HEK293 (cell line): ENCODE measurements at regions not wholly inside any gene's neighbourhood (a gene's known extent, or its start where the extent isn't known, plus 50 kb on each side); places are given as distances from the start of the nearest gene placed in this dataset.
A peak's percentile ranks its signal among the peaks of the same experiment; 100 is the strongest.

Source experiments
- CTCF ChIA-PET: fragments of 350-600 bp; formaldehyde crosslinking; extraction: SDS; loops from one replicate; lab custom pipeline; 2021; ENCODE audit warnings: antibody characterized with exemption; lab: Yijun Ruan, JAX
- POLR2A ChIA-PET: fragments of 300-600 bp; formaldehyde crosslinking; extraction: SDS; loops from one replicate; lab custom pipeline; 2020; ENCODE audit warnings: antibody characterized with exemption, inconsistent platforms; lab: Yijun Ruan, JAX
- H3K27ac ChIP-seq: fragments of 200-500 bp; sonication (Bioruptor generic); 2 replicates; pipeline ENCODE4 v1.5.1; 2014; ENCODE audit warnings: low read depth, low read length, control low read depth, inconsistent platforms; ENCODE audit errors: extremely low read depth
- H3K36me3 ChIP-seq, 2 experiments: fragments of 200-500 bp in 1 of 2; sonication (Bioruptor generic) in 1 of 2; 1 replicate in 1 of 2; 2 replicates in 1 of 2; pipeline ENCODE4 v1.5.1; 2014 to 2017; ENCODE audit warnings: inconsistent platforms in 2 of 2, low read length in 2 of 2; ENCODE audit not compliant: control insufficient read depth in 2 of 2, insufficient read depth in 1 of 2
- H3K4me1 ChIP-seq: fragments of 200-500 bp; sonication (Bioruptor generic); 2 replicates; pipeline ENCODE4 v1.5.1; 2014; ENCODE audit warnings: mild to moderate bottlenecking, low read length, inconsistent platforms; ENCODE audit not compliant: control insufficient read depth, insufficient read depth
- H3K4me3 ChIP-seq: 2 replicates; pipeline ENCODE4 v1.5.1; 2011; ENCODE audit warnings: low read depth, mild to moderate bottlenecking, control low read depth, low read length, moderate library complexity
- H3K9me3 ChIP-seq: fragments of 200-500 bp; sonication (Bioruptor generic); 2 replicates; pipeline ENCODE4 v1.5.1; 2014; ENCODE audit warnings: low read depth, low read length, inconsistent platforms; ENCODE audit not compliant: control insufficient read depth, insufficient read depth
- EGR2 ChIP-seq: fragments of 450-650 bp; formaldehyde crosslinking; IDR thresholded peaks from 2 replicates; pipeline ENCODE4 v1.5.1; 2016; ENCODE audit warnings: low read depth, missing biosample characterization, missing genetic modification characterization
- KLF7 ChIP-seq: fragments of 450-650 bp; formaldehyde crosslinking; IDR thresholded peaks from 2 replicates; pipeline ENCODE4 v1.5.1; 2016; ENCODE audit warnings: missing biosample characterization, missing genetic modification characterization, borderline replicate concordance
- PRDM4 ChIP-seq: fragments of 450-650 bp; formaldehyde crosslinking; IDR thresholded peaks from 2 replicates; pipeline ENCODE4 v1.5.1; 2017; ENCODE audit warnings: missing biosample characterization, missing genetic modification characterization
- SCRT2 ChIP-seq: fragments of 450-650 bp; formaldehyde crosslinking; IDR thresholded peaks from 2 replicates; pipeline ENCODE4 v1.5.1; 2016; ENCODE audit warnings: missing biosample characterization, missing genetic modification characterization
- ZBTB10 ChIP-seq: fragments of 450-650 bp; formaldehyde crosslinking; IDR thresholded peaks from 2 replicates; pipeline ENCODE4 v1.5.1; 2016; ENCODE audit warnings: missing biosample characterization, missing genetic modification characterization
- ZBTB7A ChIP-seq: fragments of 450-650 bp; formaldehyde crosslinking; IDR thresholded peaks from 2 replicates; pipeline ENCODE4 v1.5.1; 2016; ENCODE audit warnings: low read depth, missing biosample characterization, missing genetic modification characterization
- ZBTB8A ChIP-seq: fragments of 450-650 bp; formaldehyde crosslinking; IDR thresholded peaks from 2 replicates; pipeline ENCODE4 v1.5.1; 2016; ENCODE audit warnings: missing biosample characterization, missing genetic modification characterization
- ZNF132 ChIP-seq: fragments of 450-650 bp; formaldehyde crosslinking; IDR thresholded peaks from 2 replicates; pipeline ENCODE4 v1.5.1; 2017; ENCODE audit warnings: missing biosample characterization, missing genetic modification characterization, borderline replicate concordance
- ZNF16 ChIP-seq: fragments of 450-650 bp; formaldehyde crosslinking; IDR thresholded peaks from 2 replicates; pipeline ENCODE4 v1.5.1; 2016; ENCODE audit warnings: low read depth, missing biosample characterization, missing genetic modification characterization
- ZNF366 ChIP-seq: fragments of 450-650 bp; formaldehyde crosslinking; conservative IDR thresholded peaks from 2 replicates; pipeline ENCODE4 v1.5.1; 2016; ENCODE audit warnings: missing biosample characterization, missing genetic modification characterization
- ZNF426 ChIP-seq: fragments of 450-650 bp; formaldehyde crosslinking; IDR thresholded peaks from 2 replicates; pipeline ENCODE4 v1.5.1; 2017; ENCODE audit warnings: missing biosample characterization, missing genetic modification characterization, mild to moderate bottlenecking, inconsistent platforms, moderate library complexity
- ZNF510 ChIP-seq: fragments of 450-650 bp; formaldehyde crosslinking; IDR thresholded peaks from 2 replicates; pipeline ENCODE4 v1.5.1; 2018; ENCODE audit warnings: mild to moderate bottlenecking, missing genetic modification characterization, missing biosample characterization; ENCODE audit not compliant: insufficient replicate concordance
- ZNF513 ChIP-seq: fragments of 450-650 bp; IDR thresholded peaks from 2 replicates; pipeline ENCODE4 v1.5.1; 2018; ENCODE audit warnings: missing biosample characterization, missing genetic modification characterization
- ZNF521 ChIP-seq: fragments of 450-650 bp; formaldehyde crosslinking; IDR thresholded peaks from 2 replicates; pipeline ENCODE4 v1.5.1; 2017; ENCODE audit warnings: missing biosample characterization, mild to moderate bottlenecking, missing genetic modification characterization
- ZNF561 ChIP-seq: fragments of 450-650 bp; IDR thresholded peaks from 2 replicates; pipeline ENCODE4 v1.5.1; 2018; ENCODE audit warnings: missing biosample characterization, missing genetic modification characterization, borderline replicate concordance
- ZNF596 ChIP-seq: fragments of 450-650 bp; IDR thresholded peaks from 2 replicates; pipeline ENCODE4 v1.5.0; 2018; ENCODE audit warnings: missing biosample characterization, mild to moderate bottlenecking, missing genetic modification characterization, moderate library complexity
- ZNF654 ChIP-seq: fragments of 450-650 bp; formaldehyde crosslinking; IDR thresholded peaks from 2 replicates; pipeline ENCODE4 v1.5.1; 2016; ENCODE audit warnings: low read depth, missing biosample characterization, missing genetic modification characterization
- ZNF701 ChIP-seq: fragments of 450-650 bp; formaldehyde crosslinking; IDR thresholded peaks from 2 replicates; pipeline ENCODE4 v1.5.1; 2016; ENCODE audit warnings: missing biosample characterization, missing genetic modification characterization
- ZSCAN30 ChIP-seq: fragments of 450-650 bp; IDR thresholded peaks from 2 replicates; pipeline ENCODE4 v1.5.1; 2018; ENCODE audit warnings: missing biosample characterization, mild to moderate bottlenecking, missing genetic modification characterization, moderate library complexity
- TF ChIP-seq, protein P1 (sequence below): fragments of 450-650 bp; formaldehyde crosslinking; IDR thresholded peaks from 2 replicates; pipeline ENCODE4 v1.5.1; 2016; ENCODE audit warnings: missing biosample characterization, missing genetic modification characterization, borderline replicate concordance
- TF ChIP-seq, protein P2 (sequence below): fragments of 450-650 bp; formaldehyde crosslinking; IDR thresholded peaks from 2 replicates; pipeline ENCODE4 v1.5.1; 2016; ENCODE audit warnings: missing biosample characterization, missing genetic modification characterization

- CTCF ChIA-PET = interaction anchor here (0.5 to 1.5 kb wide), 4 partner anchors 10 to 364 kb away, joined by 3 to 5 read pairs (median 3); no protein-coding TSS in a partner anchor
- no peaks in the 10 kb centered on the region for H3K9me3 ChIP-seq
- TF ChIP-seq ZNF596 (tag by site-specific recombination) = no peak
- TF ChIP-seq ZNF426 = no peak
- peak; percentile 71 for TF ChIP-seq ZNF513
- no peak for TF ChIP-seq EGR2 (tag by site-specific recombination)
- TF ChIP-seq, protein P1, sequence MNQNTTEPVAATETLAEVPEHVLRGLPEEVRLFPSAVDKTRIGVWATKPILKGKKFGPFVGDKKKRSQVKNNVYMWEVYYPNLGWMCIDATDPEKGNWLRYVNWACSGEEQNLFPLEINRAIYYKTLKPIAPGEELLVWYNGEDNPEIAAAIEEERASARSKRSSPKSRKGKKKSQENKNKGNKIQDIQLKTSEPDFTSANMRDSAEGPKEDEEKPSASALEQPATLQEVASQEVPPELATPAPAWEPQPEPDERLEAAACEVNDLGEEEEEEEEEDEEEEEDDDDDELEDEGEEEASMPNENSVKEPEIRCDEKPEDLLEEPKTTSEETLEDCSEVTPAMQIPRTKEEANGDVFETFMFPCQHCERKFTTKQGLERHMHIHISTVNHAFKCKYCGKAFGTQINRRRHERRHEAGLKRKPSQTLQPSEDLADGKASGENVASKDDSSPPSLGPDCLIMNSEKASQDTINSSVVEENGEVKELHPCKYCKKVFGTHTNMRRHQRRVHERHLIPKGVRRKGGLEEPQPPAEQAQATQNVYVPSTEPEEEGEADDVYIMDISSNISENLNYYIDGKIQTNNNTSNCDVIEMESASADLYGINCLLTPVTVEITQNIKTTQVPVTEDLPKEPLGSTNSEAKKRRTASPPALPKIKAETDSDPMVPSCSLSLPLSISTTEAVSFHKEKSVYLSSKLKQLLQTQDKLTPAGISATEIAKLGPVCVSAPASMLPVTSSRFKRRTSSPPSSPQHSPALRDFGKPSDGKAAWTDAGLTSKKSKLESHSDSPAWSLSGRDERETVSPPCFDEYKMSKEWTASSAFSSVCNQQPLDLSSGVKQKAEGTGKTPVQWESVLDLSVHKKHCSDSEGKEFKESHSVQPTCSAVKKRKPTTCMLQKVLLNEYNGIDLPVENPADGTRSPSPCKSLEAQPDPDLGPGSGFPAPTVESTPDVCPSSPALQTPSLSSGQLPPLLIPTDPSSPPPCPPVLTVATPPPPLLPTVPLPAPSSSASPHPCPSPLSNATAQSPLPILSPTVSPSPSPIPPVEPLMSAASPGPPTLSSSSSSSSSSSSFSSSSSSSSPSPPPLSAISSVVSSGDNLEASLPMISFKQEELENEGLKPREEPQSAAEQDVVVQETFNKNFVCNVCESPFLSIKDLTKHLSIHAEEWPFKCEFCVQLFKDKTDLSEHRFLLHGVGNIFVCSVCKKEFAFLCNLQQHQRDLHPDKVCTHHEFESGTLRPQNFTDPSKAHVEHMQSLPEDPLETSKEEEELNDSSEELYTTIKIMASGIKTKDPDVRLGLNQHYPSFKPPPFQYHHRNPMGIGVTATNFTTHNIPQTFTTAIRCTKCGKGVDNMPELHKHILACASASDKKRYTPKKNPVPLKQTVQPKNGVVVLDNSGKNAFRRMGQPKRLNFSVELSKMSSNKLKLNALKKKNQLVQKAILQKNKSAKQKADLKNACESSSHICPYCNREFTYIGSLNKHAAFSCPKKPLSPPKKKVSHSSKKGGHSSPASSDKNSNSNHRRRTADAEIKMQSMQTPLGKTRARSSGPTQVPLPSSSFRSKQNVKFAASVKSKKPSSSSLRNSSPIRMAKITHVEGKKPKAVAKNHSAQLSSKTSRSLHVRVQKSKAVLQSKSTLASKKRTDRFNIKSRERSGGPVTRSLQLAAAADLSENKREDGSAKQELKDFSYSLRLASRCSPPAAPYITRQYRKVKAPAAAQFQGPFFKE (tag by site-specific recombination) = no peak
- no peak for TF ChIP-seq ZNF366
- TF ChIP-seq ZSCAN30 (tag by site-specific recombination) = no peak
- no peak for TF ChIP-seq ZBTB7A (tag by site-specific recombination)
- TF ChIP-seq ZNF521 (tag by site-specific recombination) = no peak
- no peak for TF ChIP-seq KLF7 (tag by site-specific recombination)
- no peak for TF ChIP-seq ZBTB10 (tag by site-specific recombination)
- TF ChIP-seq ZNF16 = no peak
- TF ChIP-seq, protein P2, sequence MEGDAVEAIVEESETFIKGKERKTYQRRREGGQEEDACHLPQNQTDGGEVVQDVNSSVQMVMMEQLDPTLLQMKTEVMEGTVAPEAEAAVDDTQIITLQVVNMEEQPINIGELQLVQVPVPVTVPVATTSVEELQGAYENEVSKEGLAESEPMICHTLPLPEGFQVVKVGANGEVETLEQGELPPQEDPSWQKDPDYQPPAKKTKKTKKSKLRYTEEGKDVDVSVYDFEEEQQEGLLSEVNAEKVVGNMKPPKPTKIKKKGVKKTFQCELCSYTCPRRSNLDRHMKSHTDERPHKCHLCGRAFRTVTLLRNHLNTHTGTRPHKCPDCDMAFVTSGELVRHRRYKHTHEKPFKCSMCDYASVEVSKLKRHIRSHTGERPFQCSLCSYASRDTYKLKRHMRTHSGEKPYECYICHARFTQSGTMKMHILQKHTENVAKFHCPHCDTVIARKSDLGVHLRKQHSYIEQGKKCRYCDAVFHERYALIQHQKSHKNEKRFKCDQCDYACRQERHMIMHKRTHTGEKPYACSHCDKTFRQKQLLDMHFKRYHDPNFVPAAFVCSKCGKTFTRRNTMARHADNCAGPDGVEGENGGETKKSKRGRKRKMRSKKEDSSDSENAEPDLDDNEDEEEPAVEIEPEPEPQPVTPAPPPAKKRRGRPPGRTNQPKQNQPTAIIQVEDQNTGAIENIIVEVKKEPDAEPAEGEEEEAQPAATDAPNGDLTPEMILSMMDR (tag by site-specific recombination) = peak; percentile 63
- TF ChIP-seq PRDM4 = no peak
- TF ChIP-seq ZBTB8A (tag by site-specific recombination) = 0 out of 2 replicates have a peak, but pooled peaks have one; percentile 9
- TF ChIP-seq ZNF132 (tag by site-specific recombination) = no peak
- TF ChIP-seq SCRT2 = peak; percentile 30; the same call in 1 of the 2 replicates
- no peak for TF ChIP-seq ZNF561
- TF ChIP-seq ZNF654 (tag by site-specific recombination) = peak; percentile 8; the same call in 1 of the 2 replicates
- no peak for TF ChIP-seq ZNF701
- no peak for TF ChIP-seq ZNF510 (tag by site-specific recombination)
Measured at GRCh38 chr6:3615391-3616380, 135.8 kb downstream of the PXDC1 start.

More at GRCh38 chr6:3615391-3616380, 135.8 kb downstream of the PXDC1 start:
- H3K27ac ChIP-seq = no peak overlapping the region
- H3K36me3 ChIP-seq = no peaks in the 10 kb centered on the region
- POLR2A ChIA-PET = no interaction called here
- peaks cover 45% of the 10 kb centered on the region for H3K4me1 ChIP-seq
- H3K4me3 ChIP-seq = no peak overlapping the region
